Ovary (tissue), 7 donors: ENCODE measurements at regions not wholly inside any gene's neighbourhood (a gene's known extent, or its start where the extent isn't known, plus 50 kb on each side); places are given as distances from the start of the nearest gene placed in this dataset.

Experiments
- DNase-seq, 5 donors: peaks; one replicate each; pipeline ENCODE4 v3.0.0-alpha.2; 2019 to 2020
- H3K27ac ChIP-seq, 2 donors: fragments of 200-600 bp; one replicate each; pipeline versions ENCODE4 v1.5.1 to v1.8.0; 2019 to 2022
- H3K27me3 ChIP-seq: fragments of 200-600 bp; one replicate; pipeline ENCODE4 v1.8.0; 2022
- H3K36me3 ChIP-seq: fragments of 200-600 bp; sonication (generic); one replicate; pipeline ENCODE4 v1.5.1; 2019
- H3K4me1 ChIP-seq: one replicate; pipeline ENCODE4 v1.8.1; 2013; ENCODE audit warnings: mild to moderate bottlenecking, moderate library complexity; ENCODE audit not compliant: insufficient read depth
- H3K4me3 ChIP-seq: fragments of 200-600 bp; sonication (generic); one replicate; pipeline ENCODE4 v1.5.1; 2017
- H3K9me3 ChIP-seq, 2 donors: fragments of 200-600 bp in 1 of 2; sonication (generic) in 1 of 2; one replicate each; pipeline versions ENCODE4 v1.5.1 to v1.8.1; 2013 to 2019; ENCODE audit warnings: mild to moderate bottlenecking in 1 of 2, moderate library complexity in 1 of 2
- EP300 ChIP-seq: sonication (generic); formaldehyde crosslinking; IDR thresholded peaks from one replicate; pipeline ENCODE4 v1.6.1; 2017; ENCODE audit warnings: antibody characterized with exemption
- POLR2A ChIP-seq: fragments of 450-650 bp; IDR thresholded peaks from one replicate; pipeline ENCODE4 v1.6.1; 2017; ENCODE audit warnings: antibody characterized with exemption, mild to moderate bottlenecking, moderate library complexity
- WGBS, 3 donors: extraction: QIAGEN DNeasy Blood & Tissue Kit in 1 of 3; methylation state at CpG; one replicate each; pipeline versions ENCODE4 v1.1.5 to v1.1.7; 2013 to 2017; 5-methylcytosine and 5-hydroxymethylcytosine counted together
- intact Hi-C, 4 donors: fragments of 100-400 bp; cut with DNase I; formaldehyde crosslinking; loops; one replicate each; pipeline versions ENCODE4 v1.11.0 to v1.15.1; 2022 to 2023
- TF ChIP-seq, protein P1 (sequence below), 3 donors: fragments of 450-650 bp in 2 of 3; fragments of 200-600 bp in 1 of 3; IDR thresholded peaks; one replicate each; pipeline versions ENCODE4 v1.5.1 to v1.8.0; 2016 to 2022; ENCODE audit warnings: antibody characterized with exemption in 3 of 3, mild to moderate bottlenecking in 1 of 3
- donor health status: DM: no; HTN: no; CAD: no; lungs with moderate emphysema.
- donor health status: DM: no; HTN: no; CAD: no.
- donor health status: Bipolar disorder and iron deficiency.
- donor health status: DM: no; HTN: no; CAD: no.
- donor health status: DM: yes; HTN: yes; CAD: no.

DNA sequence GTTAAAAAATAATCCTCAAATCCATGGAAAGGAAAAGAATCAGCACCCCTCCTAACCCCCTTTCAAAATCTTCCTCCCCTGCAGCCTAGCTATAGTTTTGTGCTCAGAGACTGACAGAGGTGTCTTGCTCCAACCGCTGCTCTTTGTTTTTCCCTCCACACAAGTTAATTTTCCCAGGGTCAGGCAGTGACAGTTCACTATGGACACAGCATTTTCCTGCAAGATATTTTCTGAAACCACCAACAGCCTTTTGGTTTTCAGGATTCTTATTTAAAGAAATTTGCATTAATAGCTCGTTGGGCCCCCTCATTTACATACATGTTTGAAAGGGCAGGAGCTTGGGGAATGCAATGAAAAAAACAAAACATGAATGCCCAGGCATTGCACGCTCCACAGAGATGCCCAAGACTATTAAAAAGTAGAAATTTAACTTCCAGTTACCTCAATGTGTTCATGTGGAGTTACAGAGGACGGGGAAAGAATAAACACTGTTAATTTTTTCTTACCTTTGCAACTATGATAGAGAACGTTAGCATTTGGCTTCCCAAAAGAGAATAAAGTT is 71.4 kb upstream of the CXCR4 start:
- Histone ChIP-seq H3K27me3 (no peaks in the 10 kb centered on the region), H3K4me1 (no peaks in the 10 kb centered on the region), H3K36me3 (no peaks in the 10 kb centered on the region), H3K9me3 (no peaks in the 10 kb centered on the region), H3K4me3 (no peak overlapping the region), H3K27ac (no peak overlapping the region)
- intact Hi-C loops: no loop called here
- 55 to 62% (median 59%) methylated on average over 5 of the region's 5 CpGs for WGBS, 3 donors
- no peak for DNase-seq
- TF ChIP-seq, protein P1, sequence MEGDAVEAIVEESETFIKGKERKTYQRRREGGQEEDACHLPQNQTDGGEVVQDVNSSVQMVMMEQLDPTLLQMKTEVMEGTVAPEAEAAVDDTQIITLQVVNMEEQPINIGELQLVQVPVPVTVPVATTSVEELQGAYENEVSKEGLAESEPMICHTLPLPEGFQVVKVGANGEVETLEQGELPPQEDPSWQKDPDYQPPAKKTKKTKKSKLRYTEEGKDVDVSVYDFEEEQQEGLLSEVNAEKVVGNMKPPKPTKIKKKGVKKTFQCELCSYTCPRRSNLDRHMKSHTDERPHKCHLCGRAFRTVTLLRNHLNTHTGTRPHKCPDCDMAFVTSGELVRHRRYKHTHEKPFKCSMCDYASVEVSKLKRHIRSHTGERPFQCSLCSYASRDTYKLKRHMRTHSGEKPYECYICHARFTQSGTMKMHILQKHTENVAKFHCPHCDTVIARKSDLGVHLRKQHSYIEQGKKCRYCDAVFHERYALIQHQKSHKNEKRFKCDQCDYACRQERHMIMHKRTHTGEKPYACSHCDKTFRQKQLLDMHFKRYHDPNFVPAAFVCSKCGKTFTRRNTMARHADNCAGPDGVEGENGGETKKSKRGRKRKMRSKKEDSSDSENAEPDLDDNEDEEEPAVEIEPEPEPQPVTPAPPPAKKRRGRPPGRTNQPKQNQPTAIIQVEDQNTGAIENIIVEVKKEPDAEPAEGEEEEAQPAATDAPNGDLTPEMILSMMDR (IDR thresholded peaks at IDR 0.05): no peak
- TF ChIP-seq EP300: no peak
- TF ChIP-seq POLR2A: no peak

DNA sequence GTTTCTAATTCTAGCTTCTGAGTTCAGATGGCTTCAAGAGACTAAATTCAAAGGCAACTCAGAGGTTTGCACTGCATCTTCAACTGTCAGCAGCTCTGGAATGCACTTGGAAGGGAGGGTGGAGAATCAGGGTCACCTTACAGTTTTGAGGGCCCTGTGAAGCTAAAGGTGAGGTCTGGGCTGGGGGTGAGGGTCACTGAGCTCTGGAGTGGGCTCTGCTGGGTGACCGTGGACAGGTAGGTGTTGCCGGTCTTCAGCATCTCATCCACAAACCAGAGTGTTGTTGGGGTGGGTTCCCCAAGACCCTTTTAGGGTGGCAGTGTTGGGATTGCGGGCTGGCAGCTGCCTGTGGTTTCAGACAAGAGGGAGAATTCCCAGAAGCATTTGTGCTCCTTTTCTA is 70.1 kb upstream of the CXCR4 start:
- no peaks in the 10 kb centered on the region for H3K4me1 ChIP-seq
- H3K9me3 ChIP-seq: no peaks in the 10 kb centered on the region
- intact Hi-C loops: no loop called here
- no peak overlapping the region for H3K4me3 ChIP-seq
- no peak overlapping the region for H3K27ac ChIP-seq
- no peak for DNase-seq
- no peaks in the 10 kb centered on the region for H3K36me3 ChIP-seq
- no peaks in the 10 kb centered on the region for H3K27me3 ChIP-seq
- 93 to 94% (median 93%) methylated on average over 3 of the region's 3 CpGs for WGBS, 3 donors
- TF ChIP-seq, protein P1 (IDR thresholded peaks at IDR 0.05): no peak
- no peak for TF ChIP-seq POLR2A
- TF ChIP-seq EP300: no peak

DNA sequence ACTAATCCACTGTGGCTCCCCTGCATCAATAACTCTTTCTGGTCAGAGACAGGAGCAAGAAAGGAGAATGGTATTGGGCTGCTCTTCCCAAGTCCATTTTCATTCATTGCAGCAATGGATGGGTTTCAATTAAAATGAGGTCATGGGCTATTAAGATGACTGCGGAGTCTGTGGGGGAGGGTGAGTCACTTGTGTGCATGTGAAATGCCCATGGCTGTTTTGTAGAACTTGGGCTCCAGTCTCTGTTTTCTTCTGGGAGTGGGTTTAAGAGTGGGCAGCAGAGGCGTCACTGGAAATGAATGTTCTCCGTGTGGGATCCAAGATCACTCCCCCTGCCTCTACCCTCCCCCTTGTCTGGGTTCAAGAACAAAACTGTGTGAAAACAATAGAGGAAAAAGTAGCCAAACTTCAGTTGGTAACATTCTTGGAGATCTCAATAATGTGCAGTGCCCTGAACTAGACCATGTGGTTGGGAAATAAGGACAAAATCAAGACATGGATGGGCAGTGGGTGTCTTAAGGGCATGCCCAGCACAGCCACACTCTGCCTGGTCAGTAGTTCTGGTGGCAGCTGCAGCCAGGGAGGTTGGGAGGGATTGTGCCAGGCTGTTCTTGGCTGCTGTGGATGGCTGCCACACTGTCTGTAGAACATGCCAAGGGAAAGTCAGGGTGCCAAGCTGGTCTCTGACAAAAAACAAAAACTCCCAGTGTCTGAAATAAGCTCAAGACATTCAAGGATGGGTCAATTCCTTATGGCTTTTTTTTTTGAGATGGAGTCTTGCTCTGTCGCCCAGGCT is 68.2 kb upstream of the CXCR4 start:
- no peak for TF ChIP-seq EP300
- TF ChIP-seq, protein P1 (IDR thresholded peaks at IDR 0.05): no peak
- no peak for TF ChIP-seq POLR2A
- Histone ChIP-seq H3K27me3 (no peaks in the 10 kb centered on the region), H3K4me3 (no peak overlapping the region), H3K4me1 (no peaks in the 10 kb centered on the region), H3K27ac (no peak overlapping the region), H3K36me3 (no peaks in the 10 kb centered on the region), H3K9me3 (no peaks in the 10 kb centered on the region)
- WGBS, 3 donors: 84 to 87% (median 86%) methylated on average over 4 of the region's 4 CpGs
- intact Hi-C loops: no loop called here
- DNase-seq: no peak

DNA sequence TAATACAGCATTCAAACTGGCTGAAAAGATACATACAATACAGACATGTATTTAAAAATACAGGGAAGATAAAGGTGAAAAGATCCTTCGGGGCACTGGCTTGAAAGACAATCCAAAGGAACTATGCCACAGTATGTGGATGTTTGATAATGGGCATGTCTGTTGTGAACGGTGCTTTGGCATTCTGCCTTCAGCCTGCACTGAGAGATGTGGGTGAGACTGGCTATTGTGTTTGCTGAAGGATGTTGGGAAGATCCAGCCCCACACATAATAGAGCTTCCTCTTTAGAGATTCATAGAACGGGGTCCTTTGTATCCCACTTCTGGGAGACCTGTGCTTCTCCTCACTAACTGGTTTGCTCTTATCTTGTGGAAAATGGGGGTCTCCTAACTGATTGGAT is 65.1 kb upstream of the CXCR4 start:
- H3K4me3 ChIP-seq: no peak overlapping the region
- no peak for DNase-seq
- no peak overlapping the region for H3K27ac ChIP-seq
- no peaks in the 10 kb centered on the region for H3K27me3 ChIP-seq
- H3K9me3 ChIP-seq: no peaks in the 10 kb centered on the region
- intact Hi-C loops: no loop called here
- TF ChIP-seq POLR2A (no peak), EP300 (no peak)
- TF ChIP-seq, protein P1 (IDR thresholded peaks at IDR 0.05): no peak
- H3K4me1 ChIP-seq: no peaks in the 10 kb centered on the region
- 53 to 59% (median 58%) methylated on average over 3 of the region's 3 CpGs for WGBS, 3 donors
- no peaks in the 10 kb centered on the region for H3K36me3 ChIP-seq
